Fibroblast of the aortic adventitia (primary cell): ENCODE measurements at regions not wholly inside any gene's neighbourhood (a gene's known extent, or its start where the extent isn't known, plus 50 kb on each side); places are given as distances from the start of the nearest gene placed in this dataset.

Experiments used
- DNase-seq: peaks from one replicate; pipeline ENCODE4 v3.0.0-alpha.2; 2010; ENCODE audit warnings: low read depth
- H3K4me3 ChIP-seq: 2 replicates; pipeline ENCODE4 v1.5.1; 2011; ENCODE audit warnings: low read depth, mild to moderate bottlenecking, control low read depth, low read length, moderate library complexity
- CTCF ChIP-seq: IDR thresholded peaks from 2 replicates; pipeline ENCODE4 v1.5.1; 2011; ENCODE audit warnings: mild to moderate bottlenecking, low read length, control low read depth, inconsistent platforms; ENCODE audit not compliant: insufficient read depth

- H3K4me3 ChIP-seq: no peak overlapping the region
- TF ChIP-seq CTCF: no peak
- DNase-seq: no peak
Observed at GRCh38 chr10:64952042-64952441, 1430.8 kb downstream of the REEP3 start.

- TF ChIP-seq CTCF: no peak
- DNase-seq: no peak
- H3K4me3 ChIP-seq: no peak overlapping the region
Observed at GRCh38 chr10:64956441-64956840, 1435.2 kb downstream of the REEP3 start.

- no peak for DNase-seq
- no peak for TF ChIP-seq CTCF
- no peak overlapping the region for H3K4me3 ChIP-seq
Observed at GRCh38 chr10:64959116-64959515, 1437.9 kb downstream of the REEP3 start.

GRCh38 chr10:64959883-64960282 is 1438.7 kb downstream of the REEP3 start:
- no peak overlapping the region for H3K4me3 ChIP-seq
- DNase-seq: no peak
- no peak for TF ChIP-seq CTCF

- no peak for TF ChIP-seq CTCF
- no peak overlapping the region for H3K4me3 ChIP-seq
Observed at GRCh38 chr10:64973391-64973790, 1452.2 kb downstream of the REEP3 start.

GRCh38 chr10:64976150-64976549 is 1454.9 kb downstream of the REEP3 start:
- H3K4me3 ChIP-seq: no peak overlapping the region
- no peak for TF ChIP-seq CTCF
- DNase-seq: no peak

More at GRCh38 chr10:64973391-64973790, 1452.2 kb downstream of the REEP3 start:
- no peak for DNase-seq

- DNase-seq: no peak
- no peak overlapping the region for H3K4me3 ChIP-seq
- no peak for TF ChIP-seq CTCF
Observed at GRCh38 chr10:64977915-64978314, 1456.7 kb downstream of the REEP3 start.
